SK-N-SH treated with all-trans-retinoic acid at 6 μM for 48 hours (cell line): ENCODE measurements at regions not wholly inside any gene's neighbourhood (a gene's known extent, or its start where the extent isn't known, plus 50 kb on each side); places are given as distances from the start of the nearest gene placed in this dataset.

Source experiments
- ATAC-seq: fragments of 200-7000 bp; cut with Tn5 transposase; 3 replicates; pipeline ENCODE4 v1.9.1; 2020; ENCODE audit warnings: mild to moderate bottlenecking, moderate library complexity
- ARNTL ChIP-seq: fragments of 450-650 bp; formaldehyde crosslinking; IDR thresholded peaks from 2 replicates; pipeline ENCODE4 v1.5.0; 2020; ENCODE audit warnings: low read depth, mild to moderate bottlenecking, moderate library complexity, borderline replicate concordance
- BACH2 ChIP-seq: fragments of 250-450 bp; sonication (Bioruptor Pico); IDR thresholded peaks from 2 replicates; pipeline ENCODE4 v1.9.0; 2021; ENCODE audit warnings: mild to moderate bottlenecking, borderline replicate concordance
- CREB5 ChIP-seq: fragments of 250-450 bp; sonication (Bioruptor Pico); IDR thresholded peaks from 2 replicates; pipeline ENCODE4 v1.5.1; 2020; ENCODE audit warnings: low read depth, mild to moderate bottlenecking, moderate library complexity
- CSDC2 ChIP-seq: fragments of 250-450 bp; sonication (Bioruptor Pico); IDR thresholded peaks from 2 replicates; pipeline ENCODE4 v1.5.0; 2020; ENCODE audit warnings: mild to moderate bottlenecking, moderate library complexity
- CSRNP3 ChIP-seq: fragments of 250-450 bp; sonication (Bioruptor Pico); IDR thresholded peaks from 2 replicates; pipeline ENCODE4 v1.5.1; 2021; ENCODE audit warnings: mild to moderate bottlenecking, moderate library complexity
- ESRRG ChIP-seq: fragments of 250-450 bp; sonication (Bioruptor Pico); IDR thresholded peaks from 2 replicates; pipeline ENCODE4 v1.6.1; 2021; ENCODE audit warnings: mild to moderate bottlenecking
- GLIS3 ChIP-seq: fragments of 250-450 bp; sonication (Bioruptor Pico); IDR thresholded peaks from 2 replicates; pipeline ENCODE4 v1.5.0; 2020; ENCODE audit warnings: mild to moderate bottlenecking, moderate library complexity
- ISL1 ChIP-seq: fragments of 250-450 bp; sonication (Bioruptor Pico); IDR thresholded peaks from 2 replicates; pipeline ENCODE4 v2.1.2; 2022; ENCODE audit warnings: mild to moderate bottlenecking, moderate library complexity
- OSR1 ChIP-seq: fragments of 250-450 bp; sonication (Bioruptor Pico); IDR thresholded peaks from 2 replicates; pipeline ENCODE4 v1.8.0; 2022; ENCODE audit warnings: moderate library complexity, mild to moderate bottlenecking, inconsistent platforms
- PATZ1 ChIP-seq: fragments of 250-450 bp; sonication (Bioruptor Pico); IDR thresholded peaks from 2 replicates; pipeline ENCODE4 v1.8.0; 2020; ENCODE audit warnings: mild to moderate bottlenecking, moderate library complexity, borderline replicate concordance
- POU6F1 ChIP-seq: fragments of 250-450 bp; sonication (Bioruptor Pico); IDR thresholded peaks from 2 replicates; pipeline ENCODE4 v1.8.0; 2021; ENCODE audit warnings: low read depth, mild to moderate bottlenecking, moderate library complexity, borderline replicate concordance
- PPARA ChIP-seq: fragments of 250-450 bp; sonication (Bioruptor Pico); IDR thresholded peaks from 2 replicates; pipeline ENCODE4 v1.5.0; 2020; ENCODE audit warnings: mild to moderate bottlenecking, borderline replicate concordance
- RARB ChIP-seq: fragments of 250-450 bp; sonication (Bioruptor Pico); IDR thresholded peaks from 2 replicates; pipeline ENCODE4 v1.8.0; 2021; ENCODE audit warnings: mild to moderate bottlenecking, moderate library complexity
- SNAI2 ChIP-seq: fragments of 250-450 bp; sonication (Bioruptor Pico); IDR thresholded peaks from 2 replicates; pipeline ENCODE4 v1.5.0; 2020; ENCODE audit warnings: mild to moderate bottlenecking, moderate library complexity
- TCF4 ChIP-seq: fragments of 250-450 bp; sonication (Bioruptor Pico); IDR thresholded peaks from 2 replicates; pipeline ENCODE4 v1.8.0; 2021; ENCODE audit warnings: mild to moderate bottlenecking, moderate library complexity, borderline replicate concordance
- TOX ChIP-seq: fragments of 250-450 bp; sonication (Bioruptor Pico); IDR thresholded peaks from 2 replicates; pipeline ENCODE4 v1.8.0; 2021; ENCODE audit warnings: mild to moderate bottlenecking, moderate library complexity, borderline replicate concordance
- TSHZ2 ChIP-seq: fragments of 250-450 bp; sonication (Bioruptor Pico); IDR thresholded peaks from 2 replicates; pipeline ENCODE4 v1.5.0; 2020; ENCODE audit warnings: mild to moderate bottlenecking, moderate library complexity
- ZC3H10 ChIP-seq: fragments of 250-450 bp; sonication (Bioruptor Pico); IDR thresholded peaks from 2 replicates; pipeline ENCODE4 v1.5.1; 2021; ENCODE audit warnings: mild to moderate bottlenecking, moderate library complexity
- ZFP3 ChIP-seq: fragments of 250-450 bp; sonication (Bioruptor Pico); IDR thresholded peaks from 2 replicates; pipeline ENCODE4 v1.5.0; 2020; ENCODE audit warnings: mild to moderate bottlenecking, moderate library complexity
- ZFP30 ChIP-seq: fragments of 450-650 bp; formaldehyde crosslinking; IDR thresholded peaks from 2 replicates; pipeline ENCODE4 v1.5.0; 2022; ENCODE audit warnings: mild to moderate bottlenecking, moderate library complexity
- ZNF565 ChIP-seq: fragments of 450-650 bp; formaldehyde crosslinking; conservative IDR thresholded peaks from 2 replicates; pipeline ENCODE4 v1.5.0; 2020; ENCODE audit warnings: low read depth, mild to moderate bottlenecking, moderate library complexity
- ZNF70 ChIP-seq: fragments of 450-650 bp; formaldehyde crosslinking; IDR thresholded peaks from 2 replicates; pipeline ENCODE4 v1.5.0; 2020; ENCODE audit warnings: mild to moderate bottlenecking, moderate library complexity
- ZNF8 ChIP-seq: fragments of 450-650 bp; formaldehyde crosslinking; IDR thresholded peaks from 2 replicates; pipeline ENCODE4 v1.5.0; 2020; ENCODE audit warnings: mild to moderate bottlenecking, moderate library complexity

GRCh38 chr9:89742660-89743059, 137.8 kb downstream of the GADD45G start:
- TF ChIP-seq ZNF565 (no peak), CSDC2 (CRISPR knock-in tag) (no peak), TOX (CRISPR knock-in tag) (no peak), RARB (CRISPR knock-in tag) (no peak), ESRRG (CRISPR knock-in tag) (no peak), ZNF70 (no peak)
- no peak for ATAC-seq

- ATAC-seq: no peak
- TF ChIP-seq ZFP3 (CRISPR knock-in tag) (no peak), TSHZ2 (no peak), PATZ1 (CRISPR knock-in tag) (no peak), CREB5 (CRISPR knock-in tag) (no peak), ZFP30 (CRISPR knock-in tag) (no peak), SNAI2 (CRISPR knock-in tag) (no peak), OSR1 (CRISPR knock-in tag) (no peak), ARNTL (CRISPR knock-in tag) (no peak), BACH2 (CRISPR knock-in tag) (no peak), RARB (CRISPR knock-in tag) (no peak), ZNF8 (CRISPR knock-in tag) (no peak), CSRNP3 (CRISPR knock-in tag) (no peak), ZC3H10 (CRISPR knock-in tag) (no peak), PPARA (CRISPR knock-in tag) (no peak), CSDC2 (CRISPR knock-in tag) (no peak), GLIS3 (CRISPR knock-in tag) (no peak), ISL1 (CRISPR knock-in tag) (no peak), ESRRG (CRISPR knock-in tag) (no peak)
Measured at GRCh38 chr9:89743216-89743572, 138.4 kb downstream of the GADD45G start.

- ATAC-seq: no peak
- no peak for TF ChIP-seq ZC3H10 (CRISPR knock-in tag)
- TF ChIP-seq ESRRG (CRISPR knock-in tag): no peak
- no peak for TF ChIP-seq SNAI2 (CRISPR knock-in tag)
- no peak for TF ChIP-seq RARB (CRISPR knock-in tag)
- TF ChIP-seq ZNF70: no peak
- no peak for TF ChIP-seq TCF4 (CRISPR knock-in tag)
- no peak for TF ChIP-seq TOX (CRISPR knock-in tag)
- no peak for TF ChIP-seq ISL1 (CRISPR knock-in tag)
- TF ChIP-seq ARNTL (CRISPR knock-in tag): no peak
- no peak for TF ChIP-seq ZFP3 (CRISPR knock-in tag)
- TF ChIP-seq GLIS3 (CRISPR knock-in tag): no peak
- TF ChIP-seq BACH2 (CRISPR knock-in tag): no peak
- TF ChIP-seq CSRNP3 (CRISPR knock-in tag): no peak
- TF ChIP-seq PPARA (CRISPR knock-in tag): no peak
- TF ChIP-seq POU6F1: no peak
- no peak for TF ChIP-seq PATZ1 (CRISPR knock-in tag)
- TF ChIP-seq ZNF565: no peak
Measured at GRCh38 chr9:89743573-89744254, 138.9 kb downstream of the GADD45G start.
